Lung (tissue), 11 donors: ENCODE measurements at regions not wholly inside any gene's neighbourhood (a gene's known extent, or its start where the extent isn't known, plus 50 kb on each side); places are given as distances from the start of the nearest gene placed in this dataset.

Source experiments
- ATAC-seq: fragments of 200-7000 bp; cut with Tn5 transposase; one replicate; pipeline ENCODE4 v1.9.1; 2020; ENCODE audit warnings: moderate number of reproducible peaks; ENCODE audit not compliant: insufficient read depth, low FRiP score
- DNase-seq, 3 donors: peaks; one replicate each; pipeline ENCODE4 v3.0.0-alpha.2; 2013 to 2017
- H3K27ac ChIP-seq, 2 donors: one replicate each; pipeline ENCODE4 v1.5.1; 2013; ENCODE audit warnings: mild to moderate bottlenecking in 2 of 2, moderate library complexity in 2 of 2, control low read depth in 1 of 2, inconsistent platforms in 1 of 2, low read depth in 1 of 2, low read length in 1 of 2
- H3K27me3 ChIP-seq, 3 donors: one replicate each; pipeline ENCODE4 v1.5.1; 2013; ENCODE audit warnings: low read length in 2 of 3; ENCODE audit not compliant: control insufficient read depth in 3 of 3, insufficient read depth in 3 of 3
- H3K36me3 ChIP-seq, 4 donors: one replicate each; pipeline ENCODE4 v1.5.1; 2013; ENCODE audit warnings: low read length in 4 of 4, mild to moderate bottlenecking in 1 of 4, moderate library complexity in 1 of 4; ENCODE audit not compliant: control insufficient read depth in 4 of 4, insufficient read depth in 4 of 4
- H3K4me1 ChIP-seq, 5 donors: one replicate each; pipeline ENCODE4 v1.5.1; 2013; ENCODE audit warnings: low read length in 5 of 5, mild to moderate bottlenecking in 2 of 5, moderate library complexity in 1 of 5; ENCODE audit not compliant: control insufficient read depth in 5 of 5, insufficient read depth in 5 of 5
- H3K4me3 ChIP-seq: one replicate; pipeline ENCODE4 v1.5.1; 2013; ENCODE audit warnings: mild to moderate bottlenecking, control low read depth, moderate library complexity
- H3K9ac ChIP-seq, 2 donors: one replicate each; pipeline ENCODE4 v1.5.1; 2013; ENCODE audit warnings: low read length in 2 of 2, control low read depth in 1 of 2; ENCODE audit not compliant: insufficient read depth in 1 of 2
- H3K9me3 ChIP-seq, 4 donors: one replicate each; pipeline ENCODE4 v1.5.1; 2013; ENCODE audit warnings: low read length in 3 of 4, mild to moderate bottlenecking in 1 of 4, moderate library complexity in 1 of 4; ENCODE audit not compliant: control insufficient read depth in 4 of 4, insufficient read depth in 3 of 4
- WGBS, 2 donors: extraction: QIAGEN DNeasy Blood & Tissue Kit; methylation state at CpG; one replicate each; pipeline ENCODE4 v1.1.7; 2013; 5-methylcytosine and 5-hydroxymethylcytosine counted together
- TF ChIP-seq, protein P1 (sequence below): IDR thresholded peaks from 2 replicates; pipeline ENCODE4 v1.5.1; 2012; ENCODE audit warnings: mild to moderate bottlenecking; ENCODE audit errors: control extremely low read depth, extremely low read depth
- donor health status: control.
- donor health status: control.
- donor health status: Bipolar disorder and iron deficiency.
- donor health status: healthy.
- donor health status: DM: yes; HTN: yes; CAD: no.

DNA sequence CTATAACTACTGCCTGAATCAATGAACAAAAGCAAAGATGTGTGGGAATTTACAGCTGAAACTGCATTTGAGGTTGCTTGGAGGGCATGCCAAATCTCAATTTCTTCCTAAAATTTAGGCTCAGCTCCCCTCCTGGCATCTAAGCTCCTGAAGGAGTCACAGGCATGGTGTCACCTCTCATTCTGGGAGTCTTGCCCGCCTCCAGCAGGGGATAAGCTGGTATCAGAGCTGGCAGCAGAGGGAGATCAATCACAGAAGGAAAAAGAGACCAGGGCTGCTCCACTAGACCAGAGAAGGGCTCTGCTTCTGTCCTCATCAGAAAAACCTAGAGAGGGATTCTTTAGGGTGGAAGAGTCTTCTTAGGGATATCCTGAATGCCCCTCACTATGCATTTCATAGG lies 150.4 kb upstream of the SLC6A11 start:
- Histone ChIP-seq H3K27ac (no peak overlapping the region), H3K9me3 (peaks cover 0 to 2% (median 0%) of the 10 kb centered on the region in 4 donors), H3K9ac (no peak overlapping the region), H3K4me3 (no peak overlapping the region), H3K4me1 (no peaks in the 10 kb centered on the region), H3K36me3 (no peaks in the 10 kb centered on the region), H3K27me3 (peaks cover 0 to 5% (median 0%) of the 10 kb centered on the region in 3 donors)
- DNase-seq = no peak
- TF ChIP-seq, protein P1, sequence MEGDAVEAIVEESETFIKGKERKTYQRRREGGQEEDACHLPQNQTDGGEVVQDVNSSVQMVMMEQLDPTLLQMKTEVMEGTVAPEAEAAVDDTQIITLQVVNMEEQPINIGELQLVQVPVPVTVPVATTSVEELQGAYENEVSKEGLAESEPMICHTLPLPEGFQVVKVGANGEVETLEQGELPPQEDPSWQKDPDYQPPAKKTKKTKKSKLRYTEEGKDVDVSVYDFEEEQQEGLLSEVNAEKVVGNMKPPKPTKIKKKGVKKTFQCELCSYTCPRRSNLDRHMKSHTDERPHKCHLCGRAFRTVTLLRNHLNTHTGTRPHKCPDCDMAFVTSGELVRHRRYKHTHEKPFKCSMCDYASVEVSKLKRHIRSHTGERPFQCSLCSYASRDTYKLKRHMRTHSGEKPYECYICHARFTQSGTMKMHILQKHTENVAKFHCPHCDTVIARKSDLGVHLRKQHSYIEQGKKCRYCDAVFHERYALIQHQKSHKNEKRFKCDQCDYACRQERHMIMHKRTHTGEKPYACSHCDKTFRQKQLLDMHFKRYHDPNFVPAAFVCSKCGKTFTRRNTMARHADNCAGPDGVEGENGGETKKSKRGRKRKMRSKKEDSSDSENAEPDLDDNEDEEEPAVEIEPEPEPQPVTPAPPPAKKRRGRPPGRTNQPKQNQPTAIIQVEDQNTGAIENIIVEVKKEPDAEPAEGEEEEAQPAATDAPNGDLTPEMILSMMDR = no peak
- no peak for ATAC-seq
- WGBS, 2 donors = 81 to 95% methylated on average over 1 of the region's 1 CpG

GRCh38 chr3:10666621-10667020 lies 149.4 kb upstream of the SLC6A11 start:
- Histone ChIP-seq H3K9me3 (peaks cover 0 to 2% (median 0%) of the 10 kb centered on the region in 4 donors), H3K27me3 (peaks cover 0 to 8% (median 0%) of the 10 kb centered on the region in 3 donors), H3K36me3 (no peaks in the 10 kb centered on the region), H3K27ac (no peak overlapping the region), H3K4me1 (no peaks in the 10 kb centered on the region), H3K9ac (no peak overlapping the region), H3K4me3 (no peak overlapping the region)
- TF ChIP-seq, protein P1 = no peak
- WGBS, 2 donors = 7 to 13% methylated on average over 6 of the region's 6 CpGs
- DNase-seq (no peak), ATAC-seq (no peak)

DNA sequence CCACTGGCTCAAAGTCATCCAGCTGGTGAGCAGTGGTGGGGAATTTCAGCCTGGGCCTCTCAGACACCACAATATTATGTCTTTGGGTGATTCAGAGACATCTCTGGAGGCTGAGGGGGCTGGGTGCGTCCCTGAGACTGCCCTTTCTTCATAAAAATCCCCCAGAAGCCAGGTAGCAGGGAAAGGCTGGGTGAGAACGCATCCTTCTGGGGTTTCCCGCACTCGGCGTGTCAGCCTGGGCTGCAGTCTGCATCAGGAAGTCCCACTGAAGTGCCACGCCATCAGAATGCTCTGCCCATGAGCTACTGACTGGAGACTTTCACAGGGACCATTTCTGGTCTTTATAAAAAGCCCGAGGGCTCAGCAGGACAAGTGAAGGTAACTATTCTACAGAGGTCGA lies 148.8 kb upstream of the SLC6A11 start:
- 75 to 86% methylated on average over 8 of the region's 8 CpGs for WGBS, 2 donors
- TF ChIP-seq, protein P1 = no peak

GRCh38 chr3:10667901-10668476 lies 148.0 kb upstream of the SLC6A11 start:
- Histone ChIP-seq H3K4me1 (no peaks in the 10 kb centered on the region), H3K27me3 (peaks cover 0 to 8% (median 0%) of the 10 kb centered on the region in 3 donors), H3K36me3 (no peaks in the 10 kb centered on the region), H3K9me3 (peaks cover 0 to 2% (median 0%) of the 10 kb centered on the region in 4 donors), H3K9ac (no peak overlapping the region), H3K27ac (no peak overlapping the region), H3K4me3 (no peak overlapping the region)
- no peak for ATAC-seq
- 69 to 80% methylated on average over 14 of the region's 14 CpGs for WGBS, 2 donors
- DNase-seq = no peak
- TF ChIP-seq, protein P1 = no peak

More for the DNA sequence above, 148.8 kb upstream of the SLC6A11 start:
- ATAC-seq = no peak
- Histone ChIP-seq H3K9me3 (peaks cover 0 to 2% (median 0%) of the 10 kb centered on the region in 4 donors), H3K36me3 (no peaks in the 10 kb centered on the region), H3K4me3 (no peak overlapping the region), H3K27me3 (peaks cover 0 to 8% (median 0%) of the 10 kb centered on the region in 3 donors), H3K4me1 (no peaks in the 10 kb centered on the region), H3K27ac (no peak overlapping the region), H3K9ac (no peak overlapping the region)
- no peak for DNase-seq
